DOHH2 (cell line): ENCODE measurements at regions not wholly inside any gene's neighbourhood (a gene's known extent, or its start where the extent isn't known, plus 50 kb on each side); places are given as distances from the start of the nearest gene placed in this dataset.

Experiments
- H3F3A ChIP-seq: fragments of 200-600 bp; sonication (generic), shearing (Covaris generic); 2 replicates; pipeline ENCODE4 v1.6.0; 2016; ENCODE audit warnings: antibody characterized with exemption, mild to moderate bottlenecking; ENCODE audit not compliant: control insufficient read depth, insufficient read depth
- H3K27ac ChIP-seq: fragments of 200-600 bp; sonication (generic); 2 replicates; pipeline ENCODE4 v1.5.1; 2014; ENCODE audit warnings: low read depth, mild to moderate bottlenecking, low read length, moderate library complexity
- H3K27me3 ChIP-seq: fragments of 200-600 bp; sonication (generic); 2 replicates; pipeline ENCODE4 v1.6.1; 2014; ENCODE audit warnings: mild to moderate bottlenecking, low read length, mixed read lengths; ENCODE audit not compliant: control insufficient read depth
- H3K36me3 ChIP-seq: fragments of 200-600 bp; sonication (generic); 2 replicates; pipeline ENCODE4 v1.6.1; 2014; ENCODE audit warnings: mild to moderate bottlenecking, low read length, moderate library complexity, mixed read lengths; ENCODE audit not compliant: control insufficient read depth
- H3K4me1 ChIP-seq: fragments of 200-600 bp; sonication (generic); 2 replicates; pipeline ENCODE4 v1.6.1; 2014; ENCODE audit warnings: mild to moderate bottlenecking, low read length, mixed read lengths; ENCODE audit not compliant: control insufficient read depth
- H3K4me2 ChIP-seq: fragments of 200-600 bp; sonication (generic); 2 replicates; pipeline ENCODE4 v1.6.0; 2014; ENCODE audit warnings: mild to moderate bottlenecking, low read length, moderate library complexity
- H3K4me3 ChIP-seq: fragments of 200-600 bp; sonication (generic); 2 replicates; pipeline ENCODE4 v1.5.1; 2014; ENCODE audit warnings: mild to moderate bottlenecking, low read length, mixed read lengths
- H3K79me2 ChIP-seq: fragments of 200-600 bp; sonication (generic); 2 replicates; pipeline ENCODE4 v1.6.1; 2014; ENCODE audit warnings: mild to moderate bottlenecking, low read length, mixed read lengths; ENCODE audit not compliant: control insufficient read depth
- H3K9me2 ChIP-seq: fragments of 200-600 bp; sonication (generic); replicated peaks from 2 replicates; pipeline ENCODE4 v1.6.1; 2014; ENCODE audit warnings: mild to moderate bottlenecking, low read length, mixed read lengths; ENCODE audit not compliant: control insufficient read depth
- H3K9me3 ChIP-seq: fragments of 200-600 bp; sonication (generic); 2 replicates; pipeline ENCODE4 v1.6.1; 2014; ENCODE audit warnings: antibody characterized with exemption, low read length, mixed read lengths; ENCODE audit not compliant: control insufficient read depth, insufficient read depth
- H4K20me1 ChIP-seq: fragments of 200-600 bp; sonication (generic); 2 replicates; pipeline ENCODE4 v1.6.0; 2014; ENCODE audit warnings: low read depth, mild to moderate bottlenecking, antibody characterized with exemption, low read length, moderate library complexity; ENCODE audit not compliant: control insufficient read depth, insufficient read depth
- EZH2phosphoT487 ChIP-seq: fragments of 200-600 bp; sonication (generic); IDR thresholded peaks from 2 replicates; pipeline ENCODE4 v1.6.1; 2017; ENCODE audit warnings: borderline replicate concordance, mild to moderate bottlenecking, antibody characterized with exemption, low read length, moderate library complexity, mixed read lengths
- TF ChIP-seq, protein P1 (sequence below): fragments of 200-600 bp; sonication (generic); IDR thresholded peaks from one replicate; pipeline ENCODE4 v1.5.1; 2014; ENCODE audit warnings: antibody characterized with exemption, mild to moderate bottlenecking, low read depth, low read length; ENCODE audit not compliant: poor library complexity, severe bottlenecking

DNA sequence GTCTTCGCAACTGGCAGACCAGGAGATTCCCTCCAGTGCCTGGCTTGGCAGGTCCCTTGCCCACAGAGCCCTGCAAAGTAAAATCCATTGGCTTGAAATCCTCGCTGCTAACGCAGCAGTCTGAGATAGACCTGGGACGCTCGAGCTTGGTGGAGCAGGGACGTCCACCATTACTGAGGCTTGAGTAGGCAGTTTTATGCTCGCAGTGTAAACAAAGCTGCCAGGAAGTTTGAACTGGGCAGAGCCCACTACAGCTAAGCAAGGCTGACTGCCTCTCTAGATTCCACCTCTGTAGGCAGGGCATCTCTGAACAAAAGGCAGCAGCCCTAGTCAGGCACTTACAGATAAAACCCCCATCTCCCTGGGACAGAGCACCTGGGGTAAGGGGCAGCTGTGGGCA is 205.0 kb upstream of the MME start:
- H3K4me2 ChIP-seq = no peak overlapping the region
- no peak overlapping the region for H3K27ac ChIP-seq
- H3K9me2 ChIP-seq = no peaks in the 10 kb centered on the region; the same call in 1 of the 2 replicates
- no peaks in the 10 kb centered on the region for H3K79me2 ChIP-seq
- H3K36me3 ChIP-seq = no peaks in the 10 kb centered on the region
- H3K27me3 ChIP-seq = no peaks in the 10 kb centered on the region
- no peaks in the 10 kb centered on the region for H3K4me1 ChIP-seq
- TF ChIP-seq, protein P1, sequence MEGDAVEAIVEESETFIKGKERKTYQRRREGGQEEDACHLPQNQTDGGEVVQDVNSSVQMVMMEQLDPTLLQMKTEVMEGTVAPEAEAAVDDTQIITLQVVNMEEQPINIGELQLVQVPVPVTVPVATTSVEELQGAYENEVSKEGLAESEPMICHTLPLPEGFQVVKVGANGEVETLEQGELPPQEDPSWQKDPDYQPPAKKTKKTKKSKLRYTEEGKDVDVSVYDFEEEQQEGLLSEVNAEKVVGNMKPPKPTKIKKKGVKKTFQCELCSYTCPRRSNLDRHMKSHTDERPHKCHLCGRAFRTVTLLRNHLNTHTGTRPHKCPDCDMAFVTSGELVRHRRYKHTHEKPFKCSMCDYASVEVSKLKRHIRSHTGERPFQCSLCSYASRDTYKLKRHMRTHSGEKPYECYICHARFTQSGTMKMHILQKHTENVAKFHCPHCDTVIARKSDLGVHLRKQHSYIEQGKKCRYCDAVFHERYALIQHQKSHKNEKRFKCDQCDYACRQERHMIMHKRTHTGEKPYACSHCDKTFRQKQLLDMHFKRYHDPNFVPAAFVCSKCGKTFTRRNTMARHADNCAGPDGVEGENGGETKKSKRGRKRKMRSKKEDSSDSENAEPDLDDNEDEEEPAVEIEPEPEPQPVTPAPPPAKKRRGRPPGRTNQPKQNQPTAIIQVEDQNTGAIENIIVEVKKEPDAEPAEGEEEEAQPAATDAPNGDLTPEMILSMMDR = no peak
- TF ChIP-seq EZH2phosphoT487 = no peak
- no peaks in the 10 kb centered on the region for H3K9me3 ChIP-seq
- H3F3A ChIP-seq = no peaks in the 10 kb centered on the region
- no peak overlapping the region for H3K4me3 ChIP-seq
- no peaks in the 10 kb centered on the region for H4K20me1 ChIP-seq

DNA sequence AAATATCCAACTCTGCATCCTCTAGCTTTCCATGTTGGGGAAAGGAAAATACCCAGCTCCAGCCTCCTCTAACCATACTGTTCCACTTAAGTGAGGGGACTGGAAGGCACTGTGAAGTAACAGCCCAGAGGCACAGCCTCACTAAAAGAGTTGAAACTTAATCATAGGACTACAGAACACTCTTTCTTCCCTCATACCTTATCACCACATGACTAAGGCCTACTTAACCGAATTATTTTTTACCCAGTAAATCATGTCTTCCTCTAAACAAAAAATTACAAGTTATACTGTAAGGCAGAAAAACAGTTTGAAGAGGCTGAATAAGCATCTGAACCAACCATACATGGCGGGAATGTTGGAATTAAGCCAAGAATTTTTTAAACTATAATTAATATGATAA is 207.4 kb upstream of the MME start:
- Histone ChIP-seq H3F3A (no peaks in the 10 kb centered on the region), H3K9me3 (no peaks in the 10 kb centered on the region), H3K79me2 (no peaks in the 10 kb centered on the region), H3K4me1 (no peaks in the 10 kb centered on the region), H3K27me3 (no peaks in the 10 kb centered on the region), H3K4me2 (no peak overlapping the region), H4K20me1 (no peaks in the 10 kb centered on the region), H3K9me2 (no peaks in the 10 kb centered on the region; the same call in 1 of the 2 replicates), H3K4me3 (no peak overlapping the region), H3K36me3 (no peaks in the 10 kb centered on the region), H3K27ac (no peak overlapping the region)
- TF ChIP-seq EZH2phosphoT487 = no peak
- TF ChIP-seq, protein P1 = no peak

DNA sequence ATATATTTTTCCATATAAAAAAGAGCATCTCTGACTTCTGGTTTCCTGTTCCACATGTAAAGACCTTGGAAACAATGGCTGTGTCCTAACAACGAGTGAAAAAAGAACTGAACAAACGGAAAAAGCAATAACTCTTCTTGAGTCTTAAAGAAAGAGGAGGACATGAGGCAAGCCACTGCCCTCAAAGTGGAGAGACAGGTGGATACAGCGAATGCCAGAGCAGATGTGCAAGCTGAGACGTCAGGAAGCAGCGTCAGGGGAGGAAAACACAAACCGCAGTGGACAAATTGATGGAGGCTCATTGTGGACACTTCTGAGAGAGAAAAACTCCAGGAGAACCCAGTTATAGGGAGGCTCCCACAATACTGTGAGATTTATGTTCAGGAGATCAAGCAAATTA is 208.0 kb upstream of the MME start:
- H3K4me3 ChIP-seq = no peak overlapping the region
- no peaks in the 10 kb centered on the region; the same call in 1 of the 2 replicates for H3K9me2 ChIP-seq
- H3K27me3 ChIP-seq = no peaks in the 10 kb centered on the region
- H3K27ac ChIP-seq = no peak overlapping the region
- no peaks in the 10 kb centered on the region for H3K79me2 ChIP-seq
- no peak overlapping the region for H3K4me2 ChIP-seq
- no peaks in the 10 kb centered on the region for H4K20me1 ChIP-seq
- H3K9me3 ChIP-seq = no peaks in the 10 kb centered on the region
- no peaks in the 10 kb centered on the region for H3F3A ChIP-seq
- no peaks in the 10 kb centered on the region for H3K36me3 ChIP-seq
- no peak for TF ChIP-seq EZH2phosphoT487
- TF ChIP-seq, protein P1 = no peak
- H3K4me1 ChIP-seq = no peaks in the 10 kb centered on the region

DNA sequence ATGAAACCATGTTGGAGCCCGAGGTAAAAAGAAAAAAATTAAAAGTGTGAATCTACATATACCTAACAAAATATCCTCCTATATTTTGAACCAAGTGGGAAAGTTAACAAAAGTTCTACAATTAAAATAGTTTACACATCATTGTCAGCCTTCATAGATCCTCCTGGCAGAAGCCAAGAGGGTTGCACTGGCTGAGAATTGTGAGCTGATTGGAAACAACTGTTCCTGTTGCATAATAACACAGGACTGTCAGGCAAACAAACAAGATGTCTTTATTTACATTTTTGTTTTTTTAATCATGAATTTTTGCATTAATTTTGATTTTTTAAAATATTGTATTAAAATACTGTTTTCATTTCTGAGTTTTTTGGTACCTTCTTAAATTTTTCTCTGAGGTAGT is 215.2 kb upstream of the MME start:
- H3K4me3 ChIP-seq = no peak overlapping the region
- TF ChIP-seq, protein P1 = no peak
- no peak for TF ChIP-seq EZH2phosphoT487
- no peaks in the 10 kb centered on the region for H3K79me2 ChIP-seq
- no peaks in the 10 kb centered on the region for H3F3A ChIP-seq
- H3K27me3 ChIP-seq = no peaks in the 10 kb centered on the region
- no peaks in the 10 kb centered on the region for H3K9me2 ChIP-seq
- no peaks in the 10 kb centered on the region for H3K9me3 ChIP-seq
- H3K4me2 ChIP-seq = no peak overlapping the region
- no peaks in the 10 kb centered on the region for H4K20me1 ChIP-seq
- H3K36me3 ChIP-seq = no peaks in the 10 kb centered on the region
- H3K4me1 ChIP-seq = peaks cover 14% of the 10 kb centered on the region
- H3K27ac ChIP-seq = no peak overlapping the region
